ENCODE measurements at regions not wholly inside any gene's neighbourhood (a gene's known extent, or its start where the extent isn't known, plus 50 kb on each side); places are given as distances from the start of the nearest gene placed in this dataset.

- TF ChIP-seq ZNF687 (CRISPR knock-in tag; IDR thresholded peaks at IDR 0.05) (no peak), FOSL2 (CRISPR knock-in tag; IDR thresholded peaks at IDR 0.05) (no peak), ZNF616 (CRISPR knock-in tag; IDR thresholded peaks at IDR 0.05; ENCODE audit: low read depth) (no peak), TBX2 (CRISPR knock-in tag; IDR thresholded peaks at IDR 0.05; ENCODE audit: borderline replicate concordance) (no peak), ZNF772 (CRISPR knock-in tag; IDR thresholded peaks at IDR 0.05) (no peak), POLR2AphosphoS5 (IDR thresholded peaks at IDR 0.05; ENCODE audit: low read depth, low read length) (no peak), NFIC (IDR thresholded peaks at IDR 0.05; ENCODE audit: low read length) (no peak), NFE2 (CRISPR knock-in tag; IDR thresholded peaks at IDR 0.05) (no peak), ZBTB26 (CRISPR knock-in tag; IDR thresholded peaks at IDR 0.05; ENCODE audit: borderline replicate concordance) (no peak), NBN (conservative IDR thresholded peaks at IDR 0.05) (no peak), CBX2 (IDR thresholded peaks at IDR 0.05; ENCODE audit: low read depth, low read length) (no peak), CBX2 (CRISPR knock-in tag; IDR thresholded peaks at IDR 0.05; ENCODE audit: low read depth) (no peak), ZNF18 (CRISPR knock-in tag; IDR thresholded peaks at IDR 0.05; ENCODE audit: insufficient replicate concordance) (no peak)
Measured at GRCh38 chr4:77286906-77287305, 129.9 kb downstream of the CCNG2 start.

Measured in HepG2 (cell line).